ENCODE measurements at regions not wholly inside any gene's neighbourhood (a gene's known extent, or its start where the extent isn't known, plus 50 kb on each side); places are given as distances from the start of the nearest gene placed in this dataset.
"Not testable (repeated sequence)": the region's sequence is repeated elsewhere in the genome, so short reads cannot be mapped to it uniquely, and the experiment has no call there.

DNA sequence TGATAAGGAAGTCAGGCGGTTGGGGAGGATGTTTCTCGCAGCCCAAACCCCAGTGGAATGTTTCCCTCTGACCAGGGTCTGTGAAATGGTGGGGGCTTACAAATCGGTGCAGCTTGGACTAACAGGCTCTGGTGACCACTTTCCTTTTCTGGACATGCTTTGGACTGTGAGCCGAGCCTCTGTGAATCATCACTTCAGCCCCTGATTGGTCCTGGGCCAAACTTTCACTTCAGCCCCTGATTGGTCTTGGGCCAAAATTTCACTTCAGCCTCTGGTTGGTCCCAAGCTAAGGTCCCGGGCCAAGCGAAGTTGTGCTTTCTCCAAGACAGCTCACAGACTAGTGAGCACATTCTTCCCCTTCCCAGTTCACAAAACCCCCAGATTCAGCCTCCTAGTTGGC, 223.7 kb upstream of the ANKRD20A1 start:
- not testable (repeated sequence) for DNase-seq (ENCODE audit: low spot score)

DNA sequence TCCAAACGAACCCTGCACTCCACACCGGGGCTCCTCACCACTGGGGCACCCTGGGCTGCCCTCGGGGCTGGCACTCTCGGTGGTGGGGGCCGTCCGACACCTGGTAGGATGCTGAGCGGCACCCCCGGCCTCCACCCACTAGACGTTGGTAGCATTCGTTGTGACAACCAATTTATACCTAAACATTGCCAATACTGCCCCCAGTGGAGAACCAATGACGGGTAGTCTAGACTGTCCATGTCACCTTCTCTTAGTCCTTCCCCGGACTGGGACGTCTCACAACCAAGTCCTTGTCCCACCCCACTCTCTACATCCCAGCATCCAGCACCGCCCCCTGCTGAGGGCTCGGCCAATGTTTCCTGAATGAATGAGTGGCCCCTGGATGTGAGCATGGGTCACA, 246.8 kb upstream of the ANKRD20A1 start:
- not testable (repeated sequence) for DNase-seq (ENCODE audit: low spot score)

DNA sequence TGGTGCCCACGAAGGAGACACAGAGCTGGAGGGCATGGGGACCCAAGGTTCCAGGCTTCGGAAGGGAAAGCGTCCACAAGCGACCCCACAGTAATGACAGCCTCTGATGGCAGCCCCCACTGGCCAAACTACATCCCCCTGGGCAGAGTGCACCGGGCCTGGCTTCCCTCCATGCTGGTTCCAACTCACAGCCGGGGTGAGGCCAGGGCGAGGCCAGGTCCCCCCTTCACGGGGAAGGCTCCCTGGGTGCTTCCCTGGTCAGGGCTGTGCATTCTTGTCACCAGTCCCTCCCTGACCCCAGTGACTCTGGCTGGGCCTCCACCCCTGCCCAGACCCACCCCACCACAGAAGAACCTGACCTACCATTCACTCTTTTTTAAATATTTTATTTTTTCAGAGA, 248.9 kb upstream of the ANKRD20A1 start:
- not testable (repeated sequence) for DNase-seq (ENCODE audit: low spot score)

DNA sequence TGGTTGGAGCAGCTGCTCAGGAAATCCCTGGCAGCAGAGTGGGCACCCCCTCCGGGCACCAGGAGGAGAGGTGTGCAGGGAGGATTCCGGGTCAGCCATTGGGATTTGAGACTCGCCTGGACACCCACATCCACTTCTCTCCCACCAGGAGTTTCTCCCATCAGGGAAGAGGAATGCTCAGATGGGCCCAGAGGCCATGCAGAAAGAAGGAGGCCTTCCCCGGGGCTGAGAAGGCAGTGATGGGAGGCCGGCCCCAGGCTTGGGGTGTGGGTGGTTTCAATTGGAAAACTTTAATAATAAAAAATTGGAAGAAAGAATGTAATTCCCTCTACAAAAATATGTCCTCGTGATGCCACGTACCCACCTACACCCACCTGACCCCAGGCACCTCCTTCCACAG, 249.3 kb upstream of the ANKRD20A1 start:
- DNase-seq (ENCODE audit: low spot score), result not testable (repeated sequence)

DNA sequence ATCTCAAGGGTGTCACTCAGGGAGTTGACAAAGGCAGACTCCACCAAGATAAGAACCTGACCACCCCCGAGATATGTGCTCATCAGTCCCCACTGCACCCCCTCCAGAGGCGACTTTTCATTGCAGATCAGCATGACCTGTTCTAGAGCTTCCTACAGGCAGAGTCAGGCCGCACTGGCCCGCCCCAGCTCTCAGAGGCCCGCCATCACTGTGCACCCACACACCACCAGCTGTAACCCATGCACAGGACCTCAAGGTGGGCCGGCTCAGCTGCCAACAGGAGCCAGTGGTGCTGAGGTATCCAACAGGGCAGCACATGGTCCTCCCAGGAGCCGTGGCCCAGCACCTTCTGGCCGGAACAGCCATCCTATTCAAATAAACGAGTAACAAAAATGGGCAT, 253.6 kb upstream of the ANKRD20A1 start:
- DNase-seq (ENCODE audit: low spot score), result not testable (repeated sequence)

DNA sequence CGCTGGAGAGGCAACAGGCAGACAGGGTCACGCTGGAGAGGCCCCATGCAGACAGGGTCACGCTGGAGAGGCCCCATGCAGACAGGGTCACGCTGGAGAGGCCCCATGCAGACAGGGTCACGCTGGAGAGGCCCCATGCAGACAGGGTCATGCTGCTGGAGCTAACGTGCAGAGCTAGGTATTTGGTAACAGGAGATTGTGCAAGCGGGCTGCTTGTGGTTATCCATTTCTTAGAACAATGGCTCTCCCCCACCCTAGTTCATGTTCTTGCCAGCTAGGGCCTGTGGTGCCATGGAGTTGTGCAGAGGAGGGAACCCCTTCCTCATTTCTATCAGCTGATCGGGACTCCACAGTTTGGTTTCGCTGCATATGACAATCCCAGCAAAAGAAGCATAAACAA, 255.1 kb upstream of the ANKRD20A1 start:
- DNase-seq (ENCODE audit: low spot score), result not testable (repeated sequence)

DNA sequence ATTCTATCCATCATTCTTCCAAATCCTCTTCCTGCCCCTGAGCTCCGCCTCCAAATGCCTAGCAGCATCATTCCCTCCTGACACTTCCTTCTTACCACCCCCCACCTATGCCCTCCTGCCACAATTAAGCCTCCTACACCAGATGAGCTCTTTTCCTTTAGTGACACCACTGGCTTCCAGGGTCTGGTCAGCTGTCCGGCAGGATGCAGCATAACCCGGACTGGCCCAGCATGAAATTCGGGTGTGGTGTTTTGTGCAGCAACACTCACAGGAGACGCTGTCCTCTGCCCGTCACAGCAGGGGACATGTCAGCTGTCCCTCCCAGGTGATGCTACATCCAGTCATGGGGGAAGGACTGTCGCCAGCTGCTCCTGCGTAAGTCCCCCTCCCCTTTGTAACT, 266.3 kb upstream of the ANKRD20A1 start:
- DNase-seq (ENCODE audit: low spot score), result not testable (repeated sequence)

DNA sequence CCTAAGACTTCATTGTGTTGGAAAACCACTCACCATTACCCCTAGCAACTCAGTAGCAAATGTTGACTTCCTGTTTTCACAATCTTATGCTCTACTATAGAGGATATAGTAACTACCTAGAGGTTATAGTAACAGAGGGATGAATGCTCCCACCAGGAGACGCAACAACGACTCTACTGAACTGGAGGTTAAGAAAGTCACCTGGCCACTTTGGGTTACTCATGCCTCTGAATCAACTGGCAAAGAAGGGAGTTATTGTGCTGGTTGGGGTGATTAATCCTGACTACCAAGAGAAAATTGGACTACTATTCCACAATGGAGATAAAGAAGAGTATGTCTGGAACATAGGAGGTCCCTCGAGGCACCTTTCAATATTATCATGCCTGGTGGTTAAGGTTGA, 302.9 kb upstream of the ANKRD20A1 start:
- not testable (repeated sequence) for DNase-seq (ENCODE audit: low spot score)

DNA sequence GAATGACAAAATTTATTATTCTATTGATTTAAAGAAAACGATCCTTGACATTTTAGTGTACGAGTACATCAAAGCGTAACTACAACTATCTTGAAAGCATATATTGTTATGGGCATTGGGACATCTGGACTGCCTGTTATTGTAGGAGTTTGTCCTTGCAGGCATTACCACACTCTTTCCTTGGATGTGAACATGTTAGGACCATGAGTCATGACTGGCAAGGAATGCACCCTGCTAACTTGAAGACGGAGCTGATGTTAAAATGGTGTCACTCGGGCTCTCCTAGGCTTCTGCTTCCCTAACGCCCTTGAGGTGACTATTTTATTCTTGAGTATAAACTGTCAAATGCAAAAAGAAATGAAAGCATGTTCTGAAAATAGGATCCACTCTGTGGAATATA, 308.7 kb upstream of the ANKRD20A1 start:
- not testable (repeated sequence) for DNase-seq (ENCODE audit: low spot score)

DNA sequence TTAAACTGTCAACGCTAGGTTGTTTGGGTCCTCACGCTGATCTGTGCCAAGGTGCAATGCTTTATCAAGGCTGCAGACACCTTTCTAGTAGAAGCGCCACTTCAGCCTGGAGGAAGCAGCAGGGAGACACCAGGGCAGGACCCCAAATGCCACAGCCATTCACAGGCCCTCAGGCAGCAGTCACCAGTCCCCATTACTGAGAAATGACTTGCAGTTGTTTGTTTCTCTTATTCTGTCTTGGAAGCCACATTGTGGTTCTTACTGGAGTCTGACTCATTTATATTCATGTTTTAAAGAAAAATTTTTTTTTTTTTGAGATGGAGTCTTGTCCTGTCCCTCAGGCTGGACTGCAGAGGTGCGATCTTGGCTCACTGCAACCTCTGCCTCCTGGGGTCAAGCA, 328.9 kb upstream of the ANKRD20A1 start:
- DNase-seq (ENCODE audit: low spot score), result not testable (repeated sequence)

DNA sequence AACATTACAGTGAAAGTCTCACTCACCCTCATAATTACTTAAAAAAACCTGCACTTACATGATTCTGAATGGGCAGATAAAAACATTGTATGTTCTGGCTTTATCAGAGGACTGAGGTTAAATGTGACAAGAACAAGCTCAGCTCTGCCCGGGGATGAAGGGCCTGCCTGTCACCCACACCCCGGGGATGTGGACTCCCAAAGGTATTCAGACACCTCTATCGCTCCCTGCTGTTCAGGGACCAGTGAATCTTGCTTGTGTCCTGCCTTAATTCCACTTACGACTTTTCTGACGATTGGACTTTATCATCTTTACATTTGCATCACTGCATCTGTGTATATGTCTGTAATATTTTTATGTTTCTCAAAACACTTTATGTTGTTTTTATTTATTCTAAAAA, 341.8 kb upstream of the ANKRD20A1 start:
- DNase-seq (ENCODE audit: low spot score), result not testable (repeated sequence)

DNA sequence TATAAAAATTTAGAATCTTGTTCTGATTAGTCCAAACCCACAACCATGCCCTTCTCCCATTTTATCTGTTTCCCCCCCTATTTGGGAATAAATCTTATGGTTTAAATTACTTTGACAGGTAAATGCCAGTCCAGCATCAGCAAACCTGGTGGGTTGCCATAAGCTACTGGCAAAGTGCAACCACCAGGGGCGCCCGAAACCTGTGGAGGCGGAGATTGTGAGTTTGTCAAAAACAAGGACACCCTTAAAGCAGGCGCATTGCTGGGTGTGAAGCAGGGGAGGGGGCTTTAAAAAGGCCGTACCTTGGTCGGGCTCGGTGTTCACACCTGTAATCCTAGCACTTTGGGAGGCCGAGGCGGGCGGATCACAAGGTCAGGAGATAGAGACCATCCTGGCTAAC, 344.1 kb upstream of the ANKRD20A1 start:
- DNase-seq (ENCODE audit: low spot score), result not testable (repeated sequence)

DNA sequence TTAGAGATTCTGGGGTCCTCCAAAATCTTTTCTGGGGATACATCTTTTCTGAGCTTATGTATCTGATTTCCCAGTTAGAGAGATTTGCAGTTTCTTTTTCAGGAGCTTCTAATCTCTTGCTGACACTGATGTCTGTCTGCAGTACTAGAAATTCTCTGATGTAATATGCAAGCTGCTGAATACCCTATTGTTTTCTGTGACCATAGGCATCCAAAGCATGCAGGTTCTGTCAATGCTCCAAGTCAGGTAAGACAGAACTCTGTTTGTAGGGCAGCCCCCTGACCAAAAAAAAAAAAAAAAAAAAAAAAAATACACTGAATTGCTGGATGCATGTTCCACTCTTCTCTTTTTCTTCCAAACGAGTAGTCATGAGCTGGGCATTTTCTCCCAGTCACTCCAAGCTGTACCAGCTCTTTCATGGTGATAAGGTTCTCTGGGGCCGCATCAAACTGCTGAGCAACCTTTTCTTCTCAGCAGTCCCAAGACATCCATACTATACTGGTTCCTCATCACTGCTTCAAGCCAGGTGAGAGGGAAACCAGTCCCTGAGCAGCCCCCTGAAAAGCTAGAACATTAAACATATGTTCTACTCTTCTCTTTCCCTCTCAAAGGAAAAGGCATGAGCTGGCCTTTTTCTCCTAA, 354.9 kb upstream of the ANKRD20A1 start:
- not testable (repeated sequence) for DNase-seq (ENCODE audit: low spot score)

DNA sequence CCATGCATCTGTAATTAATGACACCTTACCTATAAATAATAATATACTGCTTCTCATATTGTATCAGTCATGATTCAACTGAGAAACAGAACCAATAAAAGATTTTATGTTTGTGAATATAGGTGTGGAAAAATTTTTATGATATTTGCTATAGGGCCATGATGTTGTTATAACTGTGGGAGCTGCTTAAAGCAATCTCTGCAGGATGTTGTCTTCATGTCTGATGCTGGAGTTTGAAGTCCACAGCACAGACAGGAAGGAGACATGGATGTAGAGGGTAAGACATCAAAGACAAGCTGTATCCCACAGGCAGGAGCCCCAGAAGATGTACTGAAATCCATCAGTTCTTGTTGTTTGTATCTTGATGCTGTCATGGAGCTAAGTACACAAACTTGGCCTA, 366.7 kb upstream of the ANKRD20A1 start:
- not testable (repeated sequence) for DNase-seq (ENCODE audit: low spot score)

DNA sequence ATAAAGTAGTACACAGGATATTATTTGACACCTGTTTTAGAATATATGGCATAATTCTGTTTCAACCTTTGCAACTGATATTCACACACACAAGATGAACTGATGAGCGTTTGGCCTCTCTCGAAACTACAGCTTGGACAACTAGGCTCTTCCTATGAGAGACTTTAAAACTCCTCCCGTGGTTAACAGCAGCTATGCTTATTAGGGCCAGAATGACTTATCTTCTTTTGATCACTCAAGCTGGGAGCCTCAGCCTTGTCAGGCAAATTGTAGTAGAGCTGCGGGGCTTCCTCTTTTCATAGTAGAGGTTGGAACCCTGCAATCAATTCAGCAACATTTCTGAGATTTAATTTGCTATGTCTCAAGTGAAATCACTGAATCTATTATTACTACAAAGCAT, 381.3 kb upstream of the ANKRD20A1 start:
- DNase-seq (ENCODE audit: low spot score), result not testable (repeated sequence)

DNA sequence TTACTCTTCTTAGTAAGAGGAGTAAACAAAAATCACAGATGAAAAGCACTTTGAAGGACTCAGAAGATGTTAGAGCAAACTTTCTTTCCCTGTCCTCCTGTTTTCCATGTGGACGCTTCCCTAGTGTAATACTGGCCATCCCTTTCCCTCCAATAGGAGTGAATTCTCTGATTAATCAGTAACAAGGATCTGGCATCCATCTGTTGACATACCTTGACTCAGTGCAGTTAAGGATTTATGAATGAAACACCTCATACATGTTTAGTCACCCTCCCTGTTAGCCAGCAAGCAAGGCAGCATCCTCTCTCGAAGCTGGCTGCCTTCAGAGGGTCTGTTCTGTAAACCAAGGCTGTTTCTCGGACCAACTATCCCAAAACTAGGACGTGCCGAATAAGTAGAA, 388.0 kb upstream of the ANKRD20A1 start:
- not testable (repeated sequence) for DNase-seq (ENCODE audit: low spot score)

DNA sequence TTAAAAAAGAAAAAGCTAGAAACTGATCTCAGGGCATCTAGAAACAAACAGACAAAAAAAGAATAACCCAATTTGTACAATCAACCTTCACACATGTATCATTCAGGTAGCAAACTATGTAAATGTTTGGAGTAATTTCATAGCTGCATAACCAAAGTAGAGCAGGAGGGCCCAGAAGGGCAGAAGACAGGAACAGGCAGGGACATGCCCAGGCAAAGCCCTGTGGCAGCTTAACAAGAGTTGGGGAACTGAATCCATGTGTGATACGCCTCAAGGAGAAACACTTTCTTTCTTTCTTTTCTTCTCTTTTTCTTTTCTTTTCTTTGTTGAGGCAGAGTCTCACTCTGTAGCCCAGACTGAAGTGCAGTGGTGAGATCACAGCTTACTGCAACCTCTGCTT, 390.4 kb upstream of the ANKRD20A1 start:
- DNase-seq (ENCODE audit: low spot score), result not testable (repeated sequence)

DNA sequence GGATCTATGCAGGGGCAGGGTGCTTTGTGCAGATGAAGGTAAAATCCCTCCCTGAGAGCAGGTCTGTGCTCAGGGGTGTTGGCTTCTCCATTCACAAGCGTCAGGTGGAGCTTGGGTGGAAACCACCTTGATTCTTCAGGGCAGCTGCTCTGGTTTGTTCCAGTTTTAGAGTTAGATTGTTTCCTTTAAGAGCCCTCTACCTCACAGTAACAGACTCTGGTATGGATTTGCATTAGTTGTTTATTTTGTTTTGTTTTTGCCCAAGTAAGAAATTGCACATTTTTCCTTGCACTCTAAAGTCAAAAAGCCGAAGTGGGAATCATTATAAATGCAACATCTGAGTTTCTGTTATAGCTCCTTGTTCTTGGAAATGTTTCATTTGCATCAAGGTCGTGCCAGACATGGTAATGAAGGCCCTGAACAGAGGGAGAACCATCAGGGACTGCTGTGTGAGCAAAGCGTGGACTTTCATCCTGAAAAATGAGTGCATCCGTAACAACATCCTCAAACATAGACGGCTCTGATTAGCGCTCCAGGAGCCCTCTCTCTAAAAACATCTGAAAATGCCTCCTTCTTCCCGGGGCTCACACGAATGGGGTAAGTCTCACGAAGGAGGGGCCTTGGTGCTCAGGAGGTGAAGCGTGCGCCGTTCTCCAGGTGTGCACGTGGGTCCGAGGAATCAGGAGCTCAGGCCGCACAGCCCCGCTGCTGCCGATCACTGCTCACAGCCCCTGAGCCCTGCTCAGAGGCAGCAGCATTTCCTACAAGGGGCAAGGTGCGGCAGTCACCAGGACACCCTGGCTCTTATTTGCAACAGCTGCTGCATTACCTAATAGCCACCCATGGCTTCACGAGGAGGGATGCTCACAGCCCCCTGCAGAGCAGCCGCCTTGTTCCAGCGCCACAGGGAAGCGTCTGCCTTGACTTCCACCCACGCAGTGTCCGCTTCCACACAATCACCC, 396.7 kb upstream of the ANKRD20A1 start:
- DNase-seq (ENCODE audit: low spot score), result not testable (repeated sequence)

DNA sequence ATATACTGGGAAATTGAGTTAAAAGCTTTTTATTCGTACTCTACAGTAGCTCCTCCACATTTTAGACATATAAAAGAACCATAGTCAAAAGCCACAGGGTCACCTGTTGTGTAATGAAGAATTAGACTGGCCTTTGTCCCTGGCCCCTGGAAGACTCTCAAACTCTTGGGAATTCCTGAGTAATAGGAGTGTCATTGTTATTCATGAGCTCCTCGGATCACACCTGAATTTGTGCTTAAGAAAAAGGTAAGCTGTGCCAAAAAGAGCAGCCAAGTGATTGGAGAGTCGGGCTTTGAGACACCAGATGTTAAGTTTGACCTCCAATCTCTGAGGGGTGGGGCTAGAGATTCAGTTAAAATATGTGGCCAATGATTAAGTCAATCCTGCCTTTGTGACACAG, 405.8 kb upstream of the ANKRD20A1 start:
- not testable (repeated sequence) for DNase-seq (ENCODE audit: low spot score)

DNA sequence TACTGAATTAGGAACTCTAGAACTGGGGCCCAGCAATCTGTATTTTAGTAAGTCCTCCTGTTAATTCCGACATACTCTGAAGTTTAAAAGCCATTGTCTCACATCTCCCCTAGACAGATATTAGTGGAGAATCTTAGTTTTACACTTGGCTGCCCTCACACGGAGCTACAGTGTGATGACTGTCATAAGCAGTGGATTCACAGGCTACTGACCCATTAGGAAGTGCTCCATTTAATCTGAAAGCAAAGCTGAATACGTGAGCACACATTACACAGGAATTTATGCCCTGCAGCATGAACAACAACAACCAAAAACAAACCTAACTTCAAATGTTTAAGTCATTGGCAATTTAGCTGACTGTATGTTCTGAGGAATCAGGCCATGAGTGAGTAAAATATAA, 416.4 kb upstream of the ANKRD20A1 start:
- not testable (repeated sequence) for DNase-seq (ENCODE audit: low spot score)

DNA sequence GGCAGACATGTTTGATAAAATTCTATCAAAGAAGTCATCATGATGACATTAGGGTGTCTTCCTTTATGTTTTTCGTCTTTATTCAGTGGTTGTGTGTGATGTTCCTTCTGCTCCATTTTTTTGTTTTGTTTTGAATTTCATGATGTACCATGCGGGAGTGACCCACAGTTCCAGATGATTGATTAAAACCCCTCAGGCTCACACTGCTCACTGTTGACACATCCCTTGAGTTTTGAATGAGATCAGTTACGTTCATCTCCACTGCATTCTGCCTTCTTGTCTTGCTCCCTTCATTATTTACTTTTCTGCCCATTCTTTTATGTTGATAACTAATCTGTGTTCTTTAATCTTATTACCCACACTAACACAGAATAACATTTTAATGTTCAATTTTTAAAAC, 421.7 kb upstream of the ANKRD20A1 start:
- DNase-seq (ENCODE audit: low spot score), result not testable (repeated sequence)

DNA sequence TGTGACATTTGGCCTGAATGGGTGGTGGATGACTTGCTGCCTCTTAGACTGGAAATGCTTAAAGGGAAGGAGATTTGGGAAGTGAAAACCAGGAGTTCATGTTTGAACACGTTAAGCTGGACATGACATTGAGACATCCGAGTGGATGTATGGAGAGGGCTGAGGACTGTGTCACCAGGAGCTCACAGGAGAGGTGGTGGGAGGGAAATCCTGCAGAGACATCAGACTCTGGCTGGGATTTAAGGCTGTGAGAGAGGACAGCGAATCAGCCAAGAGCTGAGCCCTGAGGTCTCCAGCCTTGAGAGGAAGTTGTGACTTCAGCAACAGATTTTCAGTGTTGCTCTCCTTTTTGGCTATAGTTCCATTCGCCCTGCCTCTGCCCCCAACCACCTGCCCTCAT, 432.5 kb upstream of the SPATA31A3 start:
- DNase-seq (ENCODE audit: low spot score), result not testable (repeated sequence)

Measured in AG20443 (cell line).